Stimulated activated CD4-positive, alpha-beta T cell treated with anti-CD3 and anti-CD28 coated beads, Interleukin-4, amount 100 ng/mL, for 4 hours (primary cell): ENCODE measurements at regions not wholly inside any gene's neighbourhood (a gene's known extent, or its start where the extent isn't known, plus 50 kb on each side); places are given as distances from the start of the nearest gene placed in this dataset.
"Not testable (repeated sequence)": the region's sequence is repeated elsewhere in the genome, so short reads cannot be mapped to it uniquely, and the experiment has no call there.

Source experiments
- DNase-seq, 2 experiments: peaks; one replicate each; pipeline ENCODE4 v3.0.0-alpha.2; 2020

DNA sequence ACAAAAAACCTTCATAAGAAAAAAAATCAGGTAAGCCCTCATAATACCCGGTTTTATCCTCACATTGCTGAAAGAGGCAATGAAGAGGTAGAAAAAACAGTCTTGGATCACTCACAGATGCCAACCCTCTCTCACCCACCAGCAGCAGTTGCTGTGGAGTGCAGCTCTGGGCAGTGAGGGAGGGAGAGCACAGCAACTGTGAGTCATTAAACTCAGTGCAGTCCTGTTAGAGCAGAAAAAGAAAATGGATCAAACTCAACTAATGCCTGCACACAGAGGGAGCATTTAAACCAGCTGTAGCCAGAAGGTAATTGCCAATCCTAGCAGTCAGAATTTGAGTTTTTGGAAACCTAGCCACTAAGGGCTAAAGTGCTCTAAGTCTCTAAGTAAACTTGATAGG, 1050.6 kb upstream of the ALCAM start:
- DNase-seq = no peak

DNA sequence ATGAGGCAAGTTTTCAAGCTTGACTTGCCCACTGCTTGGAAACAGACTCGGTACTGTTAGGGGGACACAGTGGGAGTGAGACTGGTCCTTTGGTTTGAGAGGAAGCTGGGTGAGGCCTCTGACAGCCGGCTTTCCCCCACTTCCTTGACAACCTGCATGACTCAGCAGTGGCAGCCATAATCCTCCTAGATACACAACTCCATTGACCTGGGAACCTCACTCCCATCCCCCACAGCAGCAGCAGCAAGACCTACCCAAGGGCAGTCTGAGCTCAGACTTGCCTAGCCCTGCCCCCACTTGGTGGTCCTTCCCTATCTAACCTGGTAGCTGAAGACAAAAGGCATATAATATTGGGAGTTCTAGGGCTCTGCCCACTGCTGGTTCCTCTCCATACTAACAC, 1043.5 kb upstream of the ALCAM start:
- no peak for DNase-seq

DNA sequence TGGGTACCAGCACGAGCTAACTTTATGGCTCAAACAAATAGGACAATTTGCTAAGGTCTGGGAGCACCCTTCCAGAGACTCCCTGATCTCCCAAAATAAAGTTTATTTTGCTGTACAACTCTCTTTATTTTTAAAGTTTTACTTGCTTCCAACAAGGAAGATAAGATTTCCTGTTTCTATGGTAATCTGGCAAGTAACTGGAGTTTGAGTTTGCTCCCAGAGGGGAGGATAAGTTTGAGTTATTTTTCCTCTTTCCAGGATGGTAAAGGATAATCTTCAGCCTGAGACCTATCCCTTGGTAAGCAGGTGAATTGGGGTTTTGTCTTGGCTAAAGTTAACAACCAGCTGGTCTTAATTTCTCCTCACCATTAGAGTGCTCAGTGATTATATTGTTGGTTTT, 1019.4 kb upstream of the ALCAM start:
- DNase-seq = no peak

DNA sequence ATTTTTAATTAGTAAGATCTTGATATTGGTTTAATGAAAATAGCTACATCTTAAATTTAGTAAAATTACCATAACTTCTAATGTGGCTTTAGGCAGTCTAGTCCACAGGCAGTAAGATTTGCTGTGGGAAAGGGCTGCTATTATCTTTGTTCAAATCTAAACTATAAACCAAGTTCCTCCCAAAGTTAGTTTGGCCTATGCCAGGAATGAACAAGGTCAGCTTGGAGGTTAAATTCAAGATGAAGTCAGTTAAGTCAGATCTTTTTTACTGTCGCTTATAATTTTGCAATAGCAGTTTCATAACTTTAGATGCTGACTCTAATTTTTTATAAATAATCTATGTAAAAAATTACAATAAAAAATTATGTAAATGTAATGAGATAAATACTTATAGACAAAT, 1016.9 kb upstream of the ALCAM start:
- DNase-seq = no peak

DNA sequence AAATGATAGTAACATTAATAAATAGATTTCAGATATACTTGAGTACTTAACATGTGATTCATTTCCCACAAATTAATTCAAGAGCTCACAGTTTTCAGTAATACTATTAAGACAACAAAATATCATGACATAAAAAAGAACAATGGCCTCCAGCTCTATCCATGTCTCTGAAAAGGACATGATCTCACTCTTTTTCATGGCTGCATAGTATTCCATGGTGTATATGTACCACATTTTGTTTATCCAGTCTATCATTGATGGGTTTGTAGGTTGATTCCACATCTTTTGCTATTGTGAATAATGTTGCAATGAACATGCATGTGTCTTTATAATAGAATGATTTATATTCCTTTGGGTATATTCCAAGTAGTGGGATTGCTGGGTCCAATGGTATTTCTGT, 1012.8 kb upstream of the ALCAM start:
- no peak for DNase-seq

DNA sequence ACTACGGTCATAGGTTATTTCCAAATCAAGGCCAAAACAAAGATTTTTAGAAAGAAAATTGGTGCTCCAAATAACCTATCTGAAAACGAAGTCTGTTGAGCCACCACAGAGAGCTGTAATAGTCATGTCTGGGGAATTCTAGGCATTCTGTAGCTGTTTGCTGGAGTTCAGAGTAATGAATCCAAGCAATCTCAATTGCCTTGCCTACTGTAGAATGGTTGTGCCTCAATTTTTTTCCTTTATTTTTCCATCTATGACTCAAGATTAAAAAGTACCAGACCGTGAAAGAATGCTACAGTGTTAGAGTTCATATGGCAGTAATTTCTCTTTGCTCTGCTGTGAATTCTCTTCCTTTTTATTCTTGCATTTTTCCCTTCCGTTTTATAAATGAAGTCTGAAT, 1007.2 kb upstream of the ALCAM start:
- DNase-seq = no peak

DNA sequence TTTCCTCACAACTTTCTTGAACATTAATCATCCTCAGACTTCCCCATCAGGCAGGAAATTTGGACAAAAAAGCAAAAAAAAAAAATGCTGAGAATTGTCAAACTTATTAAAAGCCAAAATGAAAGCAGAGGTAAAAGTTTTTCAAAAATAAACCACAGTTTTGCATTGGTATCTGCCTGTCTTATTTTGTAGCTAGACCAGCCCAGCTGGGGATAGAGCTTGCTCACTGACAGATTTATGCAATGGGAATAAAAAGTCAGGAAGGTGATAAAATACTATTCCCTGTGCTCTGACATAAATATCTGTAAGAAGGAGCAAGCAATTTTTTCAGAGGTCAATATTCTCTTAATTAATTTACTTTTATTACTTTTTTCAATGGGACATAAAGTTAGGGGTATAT, 1006.7 kb upstream of the ALCAM start:
- no peak for DNase-seq

DNA sequence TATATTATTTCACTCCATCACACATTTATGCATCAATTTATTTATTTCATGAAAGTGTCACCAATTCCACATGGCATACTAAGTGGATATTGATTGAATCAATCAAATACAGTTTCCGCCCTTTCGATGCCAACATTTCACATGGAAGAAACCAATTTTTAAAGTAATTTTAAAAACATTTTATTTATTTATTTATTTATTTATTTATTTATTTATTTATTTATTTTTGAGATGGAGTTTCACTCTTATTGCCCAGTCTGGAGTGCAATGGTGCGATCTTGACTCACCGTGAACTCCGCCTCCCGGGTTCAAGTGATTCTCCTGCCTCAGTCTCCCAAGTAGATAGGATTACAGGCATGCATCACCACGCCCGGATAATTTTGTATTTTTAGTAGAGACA, 1005.0 kb upstream of the ALCAM start:
- DNase-seq = not testable (repeated sequence)

DNA sequence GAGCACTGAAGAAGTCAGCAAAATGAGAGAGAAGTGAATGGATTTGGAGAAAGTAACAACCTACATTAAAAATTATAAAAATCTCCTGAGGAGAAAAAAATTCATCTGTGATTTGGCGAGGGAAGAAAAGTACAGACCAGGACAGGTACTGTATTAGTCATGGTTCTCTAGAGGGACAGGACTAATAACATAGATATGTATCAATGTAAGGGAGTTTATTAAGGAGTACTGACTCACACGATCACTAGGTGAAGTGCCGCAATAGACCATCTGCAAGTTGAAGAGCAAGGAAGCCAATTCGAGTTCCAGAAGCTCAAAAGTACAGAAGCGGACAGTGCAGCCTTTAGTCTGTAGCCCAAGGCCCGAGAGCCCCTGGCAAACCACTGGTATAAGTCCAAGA, 1004.4 kb upstream of the ALCAM start:
- no peak for DNase-seq

DNA sequence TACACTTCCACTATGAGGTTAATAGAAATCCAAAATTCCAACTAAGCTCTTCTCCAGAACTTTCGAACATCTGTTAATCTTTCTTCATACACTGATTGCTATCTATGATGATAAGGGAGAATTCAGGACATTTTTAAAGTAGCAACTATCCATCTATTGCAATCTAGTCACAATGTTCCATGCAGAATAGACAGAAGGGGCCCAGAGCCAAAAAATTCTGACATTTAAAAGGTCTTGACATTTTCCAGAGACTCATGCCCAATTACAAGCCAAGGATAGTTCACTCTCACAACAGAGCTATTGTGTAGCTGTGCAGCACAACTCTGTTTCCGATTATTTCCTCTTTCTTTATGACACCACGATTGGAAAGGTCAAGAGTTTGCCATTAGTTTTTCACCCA, 999.7 kb upstream of the ALCAM start:
- no peak for DNase-seq

DNA sequence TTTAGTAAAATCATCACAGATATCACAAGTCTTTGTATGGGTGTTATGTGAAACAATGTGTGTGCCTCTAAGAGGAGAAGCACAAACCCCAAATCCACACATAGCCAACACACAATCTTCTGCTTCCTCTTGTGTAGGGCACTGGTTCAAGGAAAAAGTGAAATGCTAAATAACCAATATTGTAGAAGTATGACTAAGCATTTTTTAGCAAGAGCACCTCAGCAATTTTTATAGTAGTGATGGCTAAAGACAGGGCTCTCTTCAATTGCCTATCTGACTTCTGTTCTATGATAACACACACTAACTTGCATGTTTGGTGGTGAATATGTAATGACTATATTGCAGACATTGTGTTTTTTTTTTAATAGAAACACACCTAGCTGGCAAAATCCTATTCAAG, 997.9 kb upstream of the ALCAM start:
- DNase-seq = no peak

DNA sequence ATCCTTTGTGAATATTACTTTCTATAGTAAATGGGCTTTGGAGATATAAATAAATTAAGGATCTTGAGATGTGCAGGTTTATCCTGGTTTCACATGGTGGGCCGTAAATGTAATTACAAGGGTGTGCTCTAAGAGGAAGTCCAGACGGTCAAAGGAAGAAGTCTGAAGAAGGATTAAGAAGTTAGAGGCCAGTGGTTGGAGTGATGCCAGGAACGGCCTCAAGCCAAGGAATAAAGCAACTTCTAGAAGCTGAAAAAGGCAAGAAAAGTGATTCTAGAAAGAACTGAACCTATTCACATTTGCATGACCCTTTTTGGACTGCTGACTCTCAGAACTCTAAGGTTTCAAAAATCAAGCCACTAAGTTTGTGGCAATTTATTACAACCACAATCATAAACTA, 981.3 kb upstream of the ALCAM start:
- DNase-seq = no peak

DNA sequence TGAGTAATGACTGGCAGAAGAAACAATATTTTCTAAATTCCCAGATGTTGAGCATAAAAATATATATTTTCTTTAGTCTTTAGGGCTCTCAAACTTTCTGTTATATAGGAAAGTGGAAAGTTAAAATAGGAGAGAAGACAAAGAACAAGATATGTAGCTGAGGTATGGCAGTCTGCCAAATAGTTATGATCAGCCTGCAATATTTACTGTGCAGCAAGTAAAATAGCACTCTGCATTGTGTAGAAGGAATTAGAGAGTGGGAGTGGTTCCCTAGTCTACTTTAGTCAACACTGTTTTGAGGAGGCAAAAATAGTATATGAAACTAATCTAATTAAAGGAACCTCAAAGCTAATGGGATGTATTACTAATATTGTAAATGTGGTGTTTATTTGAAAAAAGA, 978.1 kb upstream of the ALCAM start:
- no peak for DNase-seq

DNA sequence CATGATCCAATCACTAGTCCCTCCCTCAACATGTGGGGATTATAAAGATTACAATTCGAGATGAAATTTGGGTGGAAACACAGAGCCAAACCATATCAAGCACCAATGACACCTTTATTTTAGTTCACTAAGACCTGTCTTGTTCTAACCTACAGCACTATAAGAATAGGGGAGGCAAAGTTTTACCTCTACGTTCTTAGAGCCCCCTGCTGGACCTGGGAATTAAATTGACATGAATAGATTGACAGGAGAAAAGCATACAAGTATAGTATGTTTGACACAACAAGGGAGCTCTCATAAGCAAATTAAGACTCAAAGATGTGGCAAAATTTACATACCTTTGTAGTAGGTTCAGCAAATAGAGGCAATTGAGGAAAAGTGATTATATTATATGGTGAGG, 974.4 kb upstream of the ALCAM start:
- no peak for DNase-seq

DNA sequence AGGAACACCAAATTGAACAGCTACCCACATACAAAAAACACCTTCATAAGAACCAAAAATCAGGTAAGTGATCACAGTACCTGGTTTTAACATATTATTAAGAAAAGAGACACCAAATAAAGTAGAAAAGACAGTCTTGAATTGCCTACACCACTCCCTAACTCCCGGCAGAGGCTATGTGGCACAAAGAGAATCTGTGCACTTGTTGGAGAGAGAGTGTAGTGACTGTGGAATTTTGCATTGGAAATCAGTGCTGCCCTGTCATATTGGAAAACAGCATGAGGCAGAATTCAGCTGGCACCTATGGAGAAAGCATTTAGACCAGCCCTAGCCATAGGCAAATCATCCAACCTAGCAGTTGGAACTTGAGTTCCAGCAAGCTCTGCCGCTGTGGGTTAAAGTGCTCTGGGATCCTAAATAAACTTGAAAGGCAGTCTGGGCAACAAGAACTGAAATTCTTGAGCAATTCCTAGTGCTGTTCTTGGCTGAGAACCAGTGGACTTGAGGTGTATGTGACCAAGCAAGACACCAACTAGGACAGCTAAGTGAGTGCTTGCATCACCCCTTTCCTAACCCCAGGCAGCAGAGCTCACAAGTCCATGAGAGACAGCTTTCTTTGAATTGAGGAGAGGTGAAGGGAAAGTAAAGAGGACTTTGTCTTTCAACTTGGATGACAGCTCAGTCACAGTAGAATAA, 969.6 kb upstream of the ALCAM start:
- DNase-seq = no peak

DNA sequence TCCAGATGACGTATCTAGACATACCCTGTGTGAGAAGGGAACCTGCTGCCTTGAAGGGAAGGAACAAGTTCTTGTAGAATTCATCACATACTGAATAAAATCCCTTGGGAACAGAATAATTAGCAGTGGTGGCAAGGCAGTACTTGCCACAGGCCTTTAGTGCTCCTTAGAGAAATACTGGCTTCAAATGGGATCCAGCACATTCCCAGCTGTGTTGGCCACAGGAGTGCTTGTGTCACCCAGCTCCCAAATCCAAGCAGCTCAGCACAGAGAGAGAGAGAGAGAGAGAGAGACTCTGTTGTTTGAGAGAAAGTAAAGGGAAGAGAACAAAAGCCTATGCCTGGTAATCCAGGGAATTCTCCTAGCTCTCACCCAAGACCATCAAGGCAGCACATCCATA, 969.0 kb upstream of the ALCAM start:
- no peak for DNase-seq

DNA sequence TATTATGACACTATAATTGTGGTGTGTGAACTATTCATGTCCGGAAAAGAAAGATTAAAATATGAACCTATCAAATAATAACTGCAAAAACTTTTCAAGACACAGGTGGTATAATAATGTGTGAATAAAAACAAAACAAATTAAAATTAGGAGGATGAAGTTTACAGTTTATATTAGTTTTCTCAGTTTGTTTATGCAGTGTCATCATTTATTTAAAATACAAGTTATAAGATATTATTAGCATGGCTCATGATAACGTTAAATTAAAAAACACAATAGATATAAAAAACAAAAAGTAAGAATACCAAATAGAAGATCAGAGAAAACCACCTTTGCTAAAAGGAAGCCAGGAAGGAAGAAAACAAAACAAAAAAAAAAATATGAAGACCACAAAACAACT, 963.8 kb upstream of the ALCAM start:
- DNase-seq = no peak

DNA sequence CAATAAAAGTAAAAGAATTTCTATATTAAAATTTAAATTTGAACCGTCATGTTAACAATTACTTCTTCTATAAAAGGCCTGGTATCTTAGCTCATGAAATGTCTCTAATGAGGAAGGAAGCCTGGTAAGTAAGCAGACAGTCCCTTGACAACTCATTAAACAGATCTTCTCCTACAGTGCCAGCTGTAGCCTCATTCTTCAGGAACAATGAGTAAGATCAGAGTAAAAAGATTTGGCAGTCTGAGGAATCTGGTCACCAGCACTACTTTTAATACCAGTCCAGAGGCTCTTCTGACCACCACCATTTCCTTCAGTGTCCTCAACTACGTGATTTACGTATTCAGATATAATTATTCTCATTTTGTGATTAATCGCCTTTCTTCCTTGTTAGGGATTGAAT, 955.0 kb upstream of the ALCAM start:
- no peak for DNase-seq

DNA sequence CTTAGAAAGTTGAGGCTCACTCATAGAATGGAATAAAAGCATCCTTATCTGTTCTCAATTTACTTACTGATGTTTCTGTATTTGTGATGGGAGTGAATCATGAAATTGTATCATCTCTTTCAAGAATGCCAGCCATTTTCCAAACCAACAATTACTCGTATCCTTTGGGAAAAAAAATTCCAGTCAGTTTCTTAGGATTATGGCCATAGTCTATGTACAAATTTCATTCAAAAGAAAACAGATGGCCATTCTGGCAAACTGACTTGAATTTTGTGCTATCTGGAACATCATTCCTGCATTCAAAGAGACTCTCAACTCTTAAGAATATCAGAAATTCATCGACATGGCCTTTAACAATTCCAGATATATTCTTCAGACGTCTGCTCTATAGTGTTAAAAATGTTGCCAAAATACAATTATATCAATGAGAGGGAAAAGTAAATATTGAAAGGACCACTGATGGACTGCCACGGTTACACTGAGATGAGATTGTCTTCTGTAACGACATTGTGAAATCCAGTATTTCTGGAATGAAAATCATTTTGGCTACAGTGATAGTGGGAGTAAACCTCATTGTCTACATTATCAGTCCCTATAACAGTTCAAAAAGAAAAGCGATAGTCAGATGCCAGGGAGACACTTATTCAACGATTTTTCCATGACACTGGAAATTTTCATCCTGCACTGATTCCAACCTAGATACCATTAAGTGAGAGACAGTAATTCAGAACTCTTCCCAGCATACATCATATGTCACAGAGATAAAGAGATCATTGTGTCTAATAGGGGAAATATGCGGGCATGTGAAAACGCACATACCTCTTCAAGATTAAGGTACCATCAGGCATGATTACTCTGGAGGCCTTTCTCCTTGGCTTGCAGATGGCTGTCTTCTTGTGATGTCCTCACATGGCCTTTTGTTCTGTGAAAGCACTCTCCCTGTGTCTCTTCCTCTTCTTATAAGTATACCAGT, 953.8 kb upstream of the ALCAM start:
- DNase-seq = no peak

DNA sequence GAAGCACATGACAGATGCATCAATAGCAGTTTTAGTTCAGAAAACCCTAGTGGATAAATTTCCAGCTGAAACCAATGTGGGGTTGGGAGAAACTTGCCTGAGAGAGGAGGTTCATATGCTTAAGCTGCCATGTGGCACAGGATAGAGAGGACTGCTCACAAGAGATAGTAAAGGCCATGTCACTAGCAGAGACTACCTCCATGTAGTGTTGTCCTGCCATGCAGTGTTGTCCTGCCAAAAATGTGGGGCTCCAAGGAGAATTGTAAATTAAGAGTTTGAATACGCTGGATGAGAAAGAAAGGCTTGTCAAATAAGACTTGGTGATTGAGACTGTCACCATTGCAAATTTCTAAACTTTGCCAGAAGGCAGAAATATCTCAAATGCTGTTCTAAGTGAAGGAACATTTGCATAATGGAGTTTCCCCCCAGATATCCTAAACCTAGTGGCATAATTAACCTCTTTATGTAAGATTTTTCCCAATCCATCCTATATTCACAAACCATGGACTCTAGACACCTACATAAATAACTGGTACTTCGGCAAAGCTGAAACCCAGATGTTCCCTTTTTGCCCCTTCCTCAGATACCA, 938.3 kb upstream of the ALCAM start:
- no peak for DNase-seq

DNA sequence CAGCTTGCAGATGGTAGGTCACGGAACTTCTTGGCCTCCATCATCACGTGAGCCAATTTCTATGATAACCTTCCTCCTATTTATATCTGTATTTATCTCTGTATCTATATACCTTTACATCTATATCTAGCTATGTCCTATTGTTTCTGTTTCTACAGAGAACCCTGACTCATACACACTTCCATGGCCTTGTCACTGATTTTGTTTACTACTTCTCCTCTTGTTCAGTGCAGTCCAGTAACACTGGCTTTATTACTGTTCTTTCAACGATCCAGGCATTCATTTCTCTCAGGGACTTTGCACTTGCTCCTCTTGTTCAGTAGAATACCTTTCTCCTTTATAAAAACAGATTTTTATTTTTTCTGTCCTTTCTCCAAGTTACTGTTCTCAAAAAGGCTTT, 937.0 kb upstream of the ALCAM start:
- DNase-seq = no peak

DNA sequence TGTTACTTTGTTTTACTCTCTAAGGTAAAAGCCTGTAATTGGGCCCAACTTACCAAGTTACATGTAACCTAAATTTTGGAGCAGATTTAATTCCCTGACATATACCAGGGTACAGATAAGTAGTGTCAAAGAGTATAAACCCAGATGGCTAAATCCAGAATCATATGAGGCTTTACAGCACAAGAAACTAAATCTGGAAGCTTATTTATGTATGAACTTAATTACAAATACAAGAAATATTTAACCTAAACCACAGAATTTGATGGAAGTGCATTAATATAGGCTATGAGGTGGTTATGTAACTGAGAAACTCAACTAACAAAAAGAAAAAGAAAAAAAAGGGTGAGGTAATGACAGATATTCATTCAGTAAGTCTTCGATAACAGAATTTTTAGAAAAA, 930.2 kb upstream of the ALCAM start:
- DNase-seq = no peak

DNA sequence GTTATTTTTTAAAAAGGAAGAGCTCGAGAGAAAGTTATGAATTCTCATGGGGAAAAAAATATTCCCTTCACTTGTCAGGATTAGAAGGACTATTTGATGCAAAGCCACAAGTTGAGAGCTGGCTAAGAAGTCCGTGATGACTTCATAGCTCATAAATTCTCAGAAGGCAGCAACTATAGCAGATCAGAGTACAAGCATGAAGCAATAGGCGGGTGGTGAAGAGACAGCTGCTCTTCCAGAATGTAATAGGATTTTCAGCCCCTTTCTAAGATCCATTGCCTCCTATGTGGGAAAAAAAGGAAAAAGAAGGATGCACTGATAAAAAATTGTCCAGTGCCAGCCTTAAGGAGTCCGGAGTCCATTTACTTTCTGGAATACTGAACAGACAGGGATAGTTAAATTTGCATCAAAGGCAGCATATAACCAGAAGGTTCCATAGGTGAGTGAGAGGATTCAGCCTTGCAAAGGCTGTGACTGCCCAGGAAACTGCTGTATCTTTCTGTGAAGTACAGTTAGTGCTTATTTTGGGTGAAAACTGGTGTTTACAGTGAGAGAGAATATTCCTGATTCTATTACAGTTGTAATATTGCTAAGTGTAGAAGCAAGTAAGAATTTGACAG, 929.5 kb upstream of the ALCAM start:
- DNase-seq = no peak

DNA sequence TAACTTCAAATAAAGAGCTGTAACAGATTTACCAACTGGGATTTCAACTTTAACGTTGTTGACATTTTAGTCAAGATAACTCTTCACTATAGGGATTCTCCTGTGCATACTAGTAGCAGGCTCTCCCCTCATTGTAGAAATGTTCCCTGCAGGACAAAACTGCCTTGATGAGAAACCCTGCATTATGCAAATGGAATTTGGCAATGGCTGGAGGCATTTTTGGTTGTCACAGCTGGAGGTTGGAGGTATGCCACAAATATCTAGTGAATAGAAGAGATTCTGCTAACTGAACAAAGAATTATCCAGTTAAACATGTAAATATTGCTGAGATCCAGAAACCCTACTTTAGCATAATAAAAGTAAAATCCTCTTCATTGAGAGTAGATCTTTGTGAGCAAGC, 928.8 kb upstream of the ALCAM start:
- DNase-seq = no peak
